GM12875 (cell line): ENCODE measurements at regions not wholly inside any gene's neighbourhood (a gene's known extent, or its start where the extent isn't known, plus 50 kb on each side); places are given as distances from the start of the nearest gene placed in this dataset.

Source experiments
- H3K4me3 ChIP-seq: one replicate; pipeline ENCODE4 v1.5.1; 2011; ENCODE audit warnings: low read depth, low read length, control low read depth
- TF ChIP-seq, protein P1 (sequence below): IDR thresholded peaks from 2 replicates; pipeline ENCODE4 v1.5.1; 2011; ENCODE audit warnings: low read depth, mild to moderate bottlenecking, control low read depth, inconsistent platforms, low read length, moderate library complexity, borderline replicate concordance; ENCODE audit not compliant: insufficient read depth

- TF ChIP-seq, protein P1, sequence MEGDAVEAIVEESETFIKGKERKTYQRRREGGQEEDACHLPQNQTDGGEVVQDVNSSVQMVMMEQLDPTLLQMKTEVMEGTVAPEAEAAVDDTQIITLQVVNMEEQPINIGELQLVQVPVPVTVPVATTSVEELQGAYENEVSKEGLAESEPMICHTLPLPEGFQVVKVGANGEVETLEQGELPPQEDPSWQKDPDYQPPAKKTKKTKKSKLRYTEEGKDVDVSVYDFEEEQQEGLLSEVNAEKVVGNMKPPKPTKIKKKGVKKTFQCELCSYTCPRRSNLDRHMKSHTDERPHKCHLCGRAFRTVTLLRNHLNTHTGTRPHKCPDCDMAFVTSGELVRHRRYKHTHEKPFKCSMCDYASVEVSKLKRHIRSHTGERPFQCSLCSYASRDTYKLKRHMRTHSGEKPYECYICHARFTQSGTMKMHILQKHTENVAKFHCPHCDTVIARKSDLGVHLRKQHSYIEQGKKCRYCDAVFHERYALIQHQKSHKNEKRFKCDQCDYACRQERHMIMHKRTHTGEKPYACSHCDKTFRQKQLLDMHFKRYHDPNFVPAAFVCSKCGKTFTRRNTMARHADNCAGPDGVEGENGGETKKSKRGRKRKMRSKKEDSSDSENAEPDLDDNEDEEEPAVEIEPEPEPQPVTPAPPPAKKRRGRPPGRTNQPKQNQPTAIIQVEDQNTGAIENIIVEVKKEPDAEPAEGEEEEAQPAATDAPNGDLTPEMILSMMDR = no peak
These were observed 329.6 kb downstream of the BCL11A start for GRCh38 chr2:60223859-60224258.

GRCh38 chr2:60221098-60221497, 332.4 kb downstream of the BCL11A start:
- H3K4me3 ChIP-seq = no peak overlapping the region
- TF ChIP-seq, protein P1 = no peak

More at GRCh38 chr2:60223859-60224258, 329.6 kb downstream of the BCL11A start:
- no peak overlapping the region for H3K4me3 ChIP-seq

DNA sequence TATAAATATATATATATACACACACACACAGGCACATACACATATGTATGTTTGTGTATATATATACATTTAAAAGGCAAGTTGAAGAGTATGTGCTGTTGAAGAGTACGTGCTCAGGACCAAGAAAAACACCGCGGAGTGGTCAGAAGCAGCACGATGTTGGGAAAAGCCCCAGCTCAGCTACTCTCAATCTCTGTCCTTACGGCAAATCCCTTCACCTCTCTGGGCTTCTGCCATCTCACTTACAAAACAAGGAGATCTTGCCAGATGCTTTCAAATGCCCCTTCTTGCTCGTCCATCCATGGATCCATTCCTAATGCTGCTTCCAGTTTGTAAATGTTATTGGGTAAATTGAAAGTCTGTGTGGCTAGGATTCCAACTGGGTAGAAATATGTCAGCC, 333.9 kb downstream of the BCL11A start:
- no peak overlapping the region for H3K4me3 ChIP-seq
- TF ChIP-seq, protein P1 = no peak

GRCh38 chr2:60216452-60216995, 336.9 kb downstream of the BCL11A start:
- TF ChIP-seq, protein P1 = no peak
- H3K4me3 ChIP-seq = no peak overlapping the region

DNA sequence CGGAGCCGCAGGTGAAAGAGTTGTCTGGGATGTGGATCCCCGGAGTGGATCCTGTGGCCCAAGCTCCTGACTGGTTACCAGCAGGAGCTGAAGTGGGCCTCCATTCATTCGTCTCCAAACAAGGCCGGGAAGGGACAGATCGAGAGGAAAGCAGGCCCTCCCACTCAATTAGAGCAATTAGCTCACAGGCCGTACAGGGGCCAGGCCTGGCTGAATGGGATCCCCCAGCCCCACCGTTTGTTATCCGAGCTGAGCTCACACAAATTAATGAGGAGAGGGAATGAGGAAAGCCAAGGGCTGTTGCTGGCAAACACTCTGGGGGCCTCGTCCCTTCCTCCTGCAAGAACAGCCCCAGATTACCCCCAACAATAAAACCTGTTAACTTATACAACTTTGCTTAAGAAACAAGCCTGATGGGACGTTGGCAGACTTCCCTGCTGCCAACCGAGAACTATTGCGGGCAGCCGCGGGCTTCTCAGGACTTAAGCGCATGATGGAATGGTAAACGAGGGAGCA, 338.0 kb downstream of the BCL11A start:
- TF ChIP-seq, protein P1 = no peak
- H3K4me3 ChIP-seq = no peak overlapping the region

DNA sequence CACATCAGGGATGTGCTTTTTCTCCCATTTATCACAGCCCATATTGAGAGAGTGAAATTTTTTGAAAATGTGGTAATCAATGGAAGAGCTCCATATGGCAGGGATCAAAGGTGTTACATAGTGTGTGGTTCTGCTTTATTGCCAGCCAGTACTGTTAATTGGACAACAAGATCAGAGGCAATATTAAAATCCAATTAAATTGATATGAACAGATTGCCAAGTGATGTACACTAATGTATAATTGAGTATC, 338.9 kb downstream of the BCL11A start:
- TF ChIP-seq, protein P1 = no peak
- no peak overlapping the region for H3K4me3 ChIP-seq

- TF ChIP-seq, protein P1 = no peak
- H3K4me3 ChIP-seq = no peak overlapping the region
These were observed 339.4 kb downstream of the BCL11A start for GRCh38 chr2:60213865-60214625.
